Tibial nerve (tissue), 4 donors: ENCODE measurements at regions not wholly inside any gene's neighbourhood (a gene's known extent, or its start where the extent isn't known, plus 50 kb on each side); places are given as distances from the start of the nearest gene placed in this dataset.

Experiments
- CTCF ChIP-seq, 5 experiments: fragments of 200-600 bp in 3 of 5; fragments of 450-650 bp in 2 of 5; sonication (generic) in 3 of 5; IDR thresholded peaks; one replicate each; pipeline ENCODE4 v1.5.1; 2016 to 2019; ENCODE audit warnings: antibody characterized with exemption in 5 of 5, mild to moderate bottlenecking in 3 of 5, moderate library complexity in 2 of 5
- EP300 ChIP-seq, 2 donors: sonication (generic); formaldehyde crosslinking; IDR thresholded peaks; one replicate each; pipeline ENCODE4 v1.6.1; 2017; ENCODE audit warnings: antibody characterized with exemption in 2 of 2, mild to moderate bottlenecking in 1 of 2

- TF ChIP-seq CTCF (IDR thresholded peaks at IDR 0.05) = no peak
- no peak for TF ChIP-seq EP300 (IDR thresholded peaks at IDR 0.05)
Observed at GRCh38 chr2:198468136-198468535, 663.7 kb downstream of the PLCL1 start.
